CD14-positive monocyte (primary cell): ENCODE measurements at regions not wholly inside any gene's neighbourhood (a gene's known extent, or its start where the extent isn't known, plus 50 kb on each side); places are given as distances from the start of the nearest gene placed in this dataset.

Experiments used
- DNase-seq, 3 donors: peaks; one replicate each; pipeline ENCODE4 v3.0.0-alpha.2; 2011 to 2022
- H2AFZ ChIP-seq: 2 replicates; pipeline ENCODE4 v1.6.0; 2012; ENCODE audit warnings: mild to moderate bottlenecking, low read depth, low read length, inconsistent platforms; ENCODE audit not compliant: insufficient read depth, poor library complexity, severe bottlenecking
- H3K27ac ChIP-seq, 2 donors: 1 replicate in 1 of 2; 2 replicates in 1 of 2; pipeline ENCODE4 v1.5.1; 2012 to 2013; ENCODE audit warnings: low read length in 2 of 2, control low read depth in 1 of 2, inconsistent platforms in 1 of 2, low read depth in 1 of 2, mild to moderate bottlenecking in 1 of 2
- H3K27me3 ChIP-seq, 2 donors: one replicate each; pipeline versions ENCODE4 v1.6.0 to v1.6.1; 2011 to 2013; ENCODE audit warnings: low read length in 2 of 2; ENCODE audit not compliant: control insufficient read depth in 2 of 2, insufficient read depth in 2 of 2
- H3K36me3 ChIP-seq, 2 donors: replicated peaks in 1 of 2; 1 replicate in 1 of 2; 2 replicates in 1 of 2; pipeline versions ENCODE4 v1.5.1 to v1.6.1; 2012 to 2013; ENCODE audit warnings: low read length in 2 of 2, control low read depth in 1 of 2, inconsistent platforms in 1 of 2, mild to moderate bottlenecking in 1 of 2; ENCODE audit not compliant: insufficient read depth in 2 of 2, control insufficient read depth in 1 of 2
- H3K4me1 ChIP-seq, 2 donors: 1 replicate in 1 of 2; 2 replicates in 1 of 2; pipeline versions ENCODE4 v1.5.1 to v1.6.1; 2012 to 2013; ENCODE audit warnings: low read length in 2 of 2, control low read depth in 1 of 2, inconsistent platforms in 1 of 2, mild to moderate bottlenecking in 1 of 2, moderate library complexity in 1 of 2; ENCODE audit not compliant: insufficient read depth in 2 of 2, control insufficient read depth in 1 of 2
- H3K4me2 ChIP-seq: replicated peaks from 2 replicates; pipeline ENCODE3; 2012; ENCODE audit warnings: low read length, moderate library complexity, mild to moderate bottlenecking; ENCODE audit not compliant: poor library complexity, severe bottlenecking; ENCODE audit errors: extremely low read depth
- H3K4me3 ChIP-seq, 3 experiments: fragments of 200-600 bp in 1 of 3; sonication (generic) in 1 of 3; replicated peaks in 1 of 3; 1 replicate in 2 of 3; 2 replicates in 1 of 3; pipeline ENCODE4 v1.5.1; 2011 to 2013; ENCODE audit warnings: low read length in 3 of 3, mild to moderate bottlenecking in 3 of 3, control low read depth in 2 of 3, low read depth in 2 of 3, inconsistent platforms in 1 of 3, moderate library complexity in 1 of 3
- H3K79me2 ChIP-seq: 2 replicates; pipeline ENCODE4 v1.6.0; 2012; ENCODE audit warnings: mild to moderate bottlenecking, control low read depth, inconsistent platforms, low read length, moderate library complexity; ENCODE audit not compliant: insufficient read depth
- H3K9ac ChIP-seq: 2 replicates; pipeline ENCODE4 v1.6.0; 2017; ENCODE audit warnings: low read length, mild to moderate bottlenecking; ENCODE audit not compliant: insufficient read depth, poor library complexity, severe bottlenecking
- H3K9me3 ChIP-seq, 2 donors: replicated peaks in 1 of 2; 1 replicate in 1 of 2; 2 replicates in 1 of 2; pipeline versions ENCODE4 v1.5.1 to v1.6.1; 2012 to 2013; ENCODE audit warnings: low read length in 2 of 2, control low read depth in 1 of 2; ENCODE audit not compliant: control insufficient read depth in 1 of 2, insufficient read depth in 1 of 2
- H4K20me1 ChIP-seq: 2 replicates; pipeline ENCODE4 v1.6.0; 2012; ENCODE audit warnings: mild to moderate bottlenecking, low read length, control low read depth, moderate library complexity; ENCODE audit not compliant: insufficient read depth
- H3K27ac Mint-ChIP-seq, 7 donors: one replicate each; pipeline ENCODE4 v1.8.0; 2020; ENCODE audit warnings: mild to moderate bottlenecking in 7 of 7, mixed read lengths in 7 of 7, moderate library complexity in 6 of 7, inconsistent platforms in 2 of 7
- H3K27me3 Mint-ChIP-seq, 3 donors: one replicate each; pipeline ENCODE4 v1.8.0; 2021 to 2022; ENCODE audit warnings: low read depth in 3 of 3, mild to moderate bottlenecking in 3 of 3, mixed read lengths in 3 of 3, moderate library complexity in 3 of 3, inconsistent platforms in 1 of 3
- H3K36me3 Mint-ChIP-seq, 2 donors: one replicate each; pipeline ENCODE4 v1.8.0; 2020; ENCODE audit warnings: mixed read lengths in 2 of 2, inconsistent platforms in 1 of 2, mild to moderate bottlenecking in 1 of 2
- H3K4me1 Mint-ChIP-seq: one replicate; pipeline ENCODE4 v1.8.0; 2020; ENCODE audit warnings: mild to moderate bottlenecking, mixed read lengths
- H3K4me3 Mint-ChIP-seq, 2 donors: one replicate each; pipeline ENCODE4 v1.8.0; 2020; ENCODE audit warnings: mild to moderate bottlenecking in 2 of 2, mixed read lengths in 2 of 2, moderate library complexity in 1 of 2
- H3K9me3 Mint-ChIP-seq, 7 donors: one replicate each; pipeline ENCODE4 v1.8.0; 2020 to 2022; ENCODE audit warnings: mixed read lengths in 7 of 7, mild to moderate bottlenecking in 6 of 7, moderate library complexity in 6 of 7, inconsistent platforms in 2 of 7
- CTCF ChIP-seq: fragments of 200-600 bp; IDR thresholded peaks from one replicate; pipeline ENCODE4 v1.8.0; 2022; ENCODE audit warnings: antibody characterized with exemption, mild to moderate bottlenecking
- WGBS: methylation state at CpG from one replicate; pipeline ENCODE4 v1.1.5; 2013; ENCODE audit warnings: missing lambda C conversion rate; ENCODE audit not compliant: insufficient coverage; 5-methylcytosine and 5-hydroxymethylcytosine counted together
- intact Hi-C, 2 donors: fragments of 100-400 bp; cut with micrococcal nuclease; formaldehyde crosslinking; loops; one replicate each; pipeline versions ENCODE4 v1.15.0 to v1.15.1; 2023

GRCh38 chr1:83500987-83501591 is 497.8 kb downstream of the TTLL7 start:
- no peaks in the 10 kb centered on the region for H3K27me3 ChIP-seq
- H4K20me1 ChIP-seq = no peaks in the 10 kb centered on the region
- Mint-ChIP-seq H3K36me3 (no peaks in the 10 kb centered on the region), H3K27me3 (no peaks in the 10 kb centered on the region), H3K4me1 (no peaks in the 10 kb centered on the region), H3K27ac (no peak overlapping the region), H3K4me3 (no peak overlapping the region), H3K9me3 (peaks cover 0 to 4% (median 0%) of the 10 kb centered on the region in 7 donors)
- intact Hi-C loops = no loop called here
- H3K4me2 ChIP-seq = no peak overlapping the region
- H3K4me3 ChIP-seq = no peak overlapping the region
- H3K4me1 ChIP-seq = no peaks in the 10 kb centered on the region
- no peaks in the 10 kb centered on the region for H3K79me2 ChIP-seq
- no peak for TF ChIP-seq CTCF
- H3K27ac ChIP-seq = no peak overlapping the region
- no peak overlapping the region for H3K9ac ChIP-seq
- no CpG with 5 or more reads among the region's 1 CpG for WGBS
- DNase-seq = no peak
- no peaks in the 10 kb centered on the region for H3K9me3 ChIP-seq
- no peak overlapping the region for H2AFZ ChIP-seq
- no peaks in the 10 kb centered on the region for H3K36me3 ChIP-seq

GRCh38 chr1:83500531-83500930 is 498.4 kb downstream of the TTLL7 start:
- no peak for TF ChIP-seq CTCF
- no peaks in the 10 kb centered on the region for H3K79me2 ChIP-seq
- Mint-ChIP-seq H3K4me3 (no peak overlapping the region), H3K27ac (no peak overlapping the region), H3K27me3 (no peaks in the 10 kb centered on the region), H3K36me3 (no peaks in the 10 kb centered on the region), H3K4me1 (no peaks in the 10 kb centered on the region), H3K9me3 (peaks cover 0 to 4% (median 0%) of the 10 kb centered on the region in 7 donors)
- WGBS = no CpG with 5 or more reads among the region's 1 CpG
- intact Hi-C loops = no loop called here
- no peak overlapping the region for H2AFZ ChIP-seq
- H3K4me1 ChIP-seq = no peaks in the 10 kb centered on the region
- no peak overlapping the region for H3K27ac ChIP-seq
- no peaks in the 10 kb centered on the region for H3K36me3 ChIP-seq
- H3K4me3 ChIP-seq = no peak overlapping the region
- no peak overlapping the region for H3K9ac ChIP-seq
- H3K27me3 ChIP-seq = no peaks in the 10 kb centered on the region
- H4K20me1 ChIP-seq = no peaks in the 10 kb centered on the region
- H3K9me3 ChIP-seq = no peaks in the 10 kb centered on the region
- H3K4me2 ChIP-seq = no peak overlapping the region
- no peak for DNase-seq
